ENCODE measurements at regions not wholly inside any gene's neighbourhood (a gene's known extent, or its start where the extent isn't known, plus 50 kb on each side); places are given as distances from the start of the nearest gene placed in this dataset.

DNA sequence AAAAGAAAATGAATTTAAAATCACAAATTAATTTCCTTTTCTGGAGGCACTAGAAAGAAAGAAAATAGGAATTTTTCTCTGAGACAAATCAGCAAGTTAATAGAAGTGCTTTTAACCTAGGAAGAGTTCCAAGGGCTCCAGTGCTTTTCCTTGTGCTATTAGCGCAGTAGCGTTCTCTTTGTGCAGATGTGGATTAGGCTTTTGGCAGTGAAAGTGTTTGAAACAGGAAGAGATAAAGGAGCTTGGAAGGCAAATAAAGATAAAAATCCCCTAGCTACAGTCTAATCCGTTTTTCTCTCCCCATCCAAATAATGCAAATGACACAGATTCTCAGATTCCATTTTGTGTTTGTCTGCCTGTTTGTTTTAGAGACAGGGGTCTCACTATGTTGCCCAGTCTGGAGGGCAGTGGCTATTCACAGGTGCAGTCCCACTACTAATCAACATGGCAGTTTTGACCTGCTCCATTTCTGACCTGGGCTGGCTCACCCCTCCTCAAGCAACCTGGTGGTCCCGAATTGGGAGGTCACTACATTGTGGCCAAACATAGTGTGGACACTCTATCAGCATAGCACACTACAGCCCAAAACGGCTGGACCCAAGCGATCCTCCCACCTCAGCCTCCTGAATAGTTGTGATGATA, 166.1 kb downstream of the PAWR start:
- TF ChIP-seq, protein P1, sequence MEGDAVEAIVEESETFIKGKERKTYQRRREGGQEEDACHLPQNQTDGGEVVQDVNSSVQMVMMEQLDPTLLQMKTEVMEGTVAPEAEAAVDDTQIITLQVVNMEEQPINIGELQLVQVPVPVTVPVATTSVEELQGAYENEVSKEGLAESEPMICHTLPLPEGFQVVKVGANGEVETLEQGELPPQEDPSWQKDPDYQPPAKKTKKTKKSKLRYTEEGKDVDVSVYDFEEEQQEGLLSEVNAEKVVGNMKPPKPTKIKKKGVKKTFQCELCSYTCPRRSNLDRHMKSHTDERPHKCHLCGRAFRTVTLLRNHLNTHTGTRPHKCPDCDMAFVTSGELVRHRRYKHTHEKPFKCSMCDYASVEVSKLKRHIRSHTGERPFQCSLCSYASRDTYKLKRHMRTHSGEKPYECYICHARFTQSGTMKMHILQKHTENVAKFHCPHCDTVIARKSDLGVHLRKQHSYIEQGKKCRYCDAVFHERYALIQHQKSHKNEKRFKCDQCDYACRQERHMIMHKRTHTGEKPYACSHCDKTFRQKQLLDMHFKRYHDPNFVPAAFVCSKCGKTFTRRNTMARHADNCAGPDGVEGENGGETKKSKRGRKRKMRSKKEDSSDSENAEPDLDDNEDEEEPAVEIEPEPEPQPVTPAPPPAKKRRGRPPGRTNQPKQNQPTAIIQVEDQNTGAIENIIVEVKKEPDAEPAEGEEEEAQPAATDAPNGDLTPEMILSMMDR (conservative IDR thresholded peaks at IDR 0.05): no peak
- TF ChIP-seq EZH2 (IDR thresholded peaks at IDR 0.05; ENCODE audit: low read depth): no peak

Data from PC-9 (cell line).